Activated CD8-positive, alpha-beta T cell treated with anti-CD3 and anti-CD28 coated beads for 36 hours (primary cell): ENCODE measurements at regions not wholly inside any gene's neighbourhood (a gene's known extent, or its start where the extent isn't known, plus 50 kb on each side); places are given as distances from the start of the nearest gene placed in this dataset.

Experiments used
- ATAC-seq: fragments of 200-7000 bp; cut with Tn5 transposase; one replicate; pipeline ENCODE4 v1.10.0; 2021; ENCODE audit warnings: mild to moderate bottlenecking, moderate library complexity
- CTCF ChIA-PET: fragments of 350-600 bp; sonication (Branson Sonifier 250); formaldehyde crosslinking; loops from one replicate; lab custom pipeline; 2021; ENCODE audit warnings: antibody characterized with exemption; lab: Charles Lee
- POLR2A ChIA-PET: fragments of 350-600 bp; sonication (Branson Sonifier 250); formaldehyde crosslinking; loops from one replicate; lab custom pipeline; 2021; ENCODE audit warnings: antibody characterized with exemption; lab: Charles Lee
- DNase-seq: peaks from one replicate; pipeline ENCODE4 v3.0.0-alpha.2; 2020
- H3K27ac Mint-ChIP-seq: one replicate; pipeline ENCODE4 v1.8.0; 2021; ENCODE audit warnings: mild to moderate bottlenecking, mixed read lengths
- H3K27me3 Mint-ChIP-seq: one replicate; pipeline ENCODE4 v1.8.0; 2021; ENCODE audit warnings: mixed read lengths
- H3K36me3 Mint-ChIP-seq: one replicate; pipeline ENCODE4 v1.8.0; 2021; ENCODE audit warnings: low read depth, mixed read lengths
- H3K4me1 Mint-ChIP-seq: one replicate; pipeline ENCODE4 v1.8.0; 2021; ENCODE audit warnings: low read depth, mixed read lengths
- H3K4me3 Mint-ChIP-seq: one replicate; pipeline ENCODE4 v1.8.0; 2021; ENCODE audit warnings: mild to moderate bottlenecking, moderate library complexity, mixed read lengths
- H3K9me3 Mint-ChIP-seq: one replicate; pipeline ENCODE4 v1.8.0; 2021; ENCODE audit warnings: mixed read lengths
- intact Hi-C: fragments of 100-400 bp; cut with micrococcal nuclease; formaldehyde crosslinking; loops from one replicate; pipeline ENCODE4 v1.10.0; 2022
- TF ChIP-seq, protein P1 (sequence below): fragments of 200-600 bp; IDR thresholded peaks from one replicate; pipeline ENCODE4 v1.8.0; 2022; ENCODE audit warnings: antibody characterized with exemption, mild to moderate bottlenecking

DNA sequence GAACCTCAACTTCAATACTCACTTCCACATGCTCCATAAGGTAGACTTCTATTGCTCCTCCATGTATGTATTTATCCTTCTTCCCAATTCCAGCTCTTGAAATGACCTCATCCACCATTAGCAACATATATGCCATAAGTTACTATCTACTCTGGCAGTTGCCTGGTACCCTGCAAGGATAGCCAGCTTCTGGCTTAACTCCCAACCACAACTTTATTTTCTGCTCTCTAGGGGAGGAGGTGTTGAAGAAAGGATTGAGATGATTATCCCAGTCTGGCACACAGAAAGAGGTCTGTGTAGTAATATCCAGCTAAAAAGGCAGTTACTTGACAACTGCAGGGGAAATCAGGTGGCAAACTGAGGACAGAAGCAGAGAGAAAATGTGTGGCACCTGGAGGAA lies 71.5 kb upstream of the MDM1 start:
- intact Hi-C loops, result no loop called here
- TF ChIP-seq, protein P1, sequence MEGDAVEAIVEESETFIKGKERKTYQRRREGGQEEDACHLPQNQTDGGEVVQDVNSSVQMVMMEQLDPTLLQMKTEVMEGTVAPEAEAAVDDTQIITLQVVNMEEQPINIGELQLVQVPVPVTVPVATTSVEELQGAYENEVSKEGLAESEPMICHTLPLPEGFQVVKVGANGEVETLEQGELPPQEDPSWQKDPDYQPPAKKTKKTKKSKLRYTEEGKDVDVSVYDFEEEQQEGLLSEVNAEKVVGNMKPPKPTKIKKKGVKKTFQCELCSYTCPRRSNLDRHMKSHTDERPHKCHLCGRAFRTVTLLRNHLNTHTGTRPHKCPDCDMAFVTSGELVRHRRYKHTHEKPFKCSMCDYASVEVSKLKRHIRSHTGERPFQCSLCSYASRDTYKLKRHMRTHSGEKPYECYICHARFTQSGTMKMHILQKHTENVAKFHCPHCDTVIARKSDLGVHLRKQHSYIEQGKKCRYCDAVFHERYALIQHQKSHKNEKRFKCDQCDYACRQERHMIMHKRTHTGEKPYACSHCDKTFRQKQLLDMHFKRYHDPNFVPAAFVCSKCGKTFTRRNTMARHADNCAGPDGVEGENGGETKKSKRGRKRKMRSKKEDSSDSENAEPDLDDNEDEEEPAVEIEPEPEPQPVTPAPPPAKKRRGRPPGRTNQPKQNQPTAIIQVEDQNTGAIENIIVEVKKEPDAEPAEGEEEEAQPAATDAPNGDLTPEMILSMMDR, result no peak

DNA sequence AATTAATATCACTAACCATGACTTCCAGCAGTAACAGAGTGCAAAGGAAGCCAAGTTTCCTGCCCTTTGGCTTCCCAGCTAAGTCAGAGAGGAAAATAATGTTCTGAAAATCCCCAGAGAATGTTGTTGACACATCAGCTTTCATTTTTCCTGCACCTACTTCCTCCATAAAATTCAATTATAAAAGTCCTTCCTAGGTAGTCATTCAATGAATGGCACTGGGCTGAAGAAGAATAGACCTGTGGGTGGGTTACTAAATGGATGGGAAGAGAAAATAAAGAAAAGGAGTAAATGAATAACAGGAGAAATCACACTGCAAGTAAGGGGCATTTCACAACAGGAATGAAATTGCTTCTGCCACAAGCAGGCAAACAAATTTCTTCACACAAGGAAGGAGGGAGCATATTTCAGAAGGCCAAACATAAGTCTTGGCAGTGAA lies 73.2 kb upstream of the MDM1 start:
- Mint-ChIP-seq H3K36me3 (no peaks in the 10 kb centered on the region), H3K4me1 (peaks cover 23% of the 10 kb centered on the region), H3K9me3 (peaks cover 2% of the 10 kb centered on the region), H3K27me3 (no peaks in the 10 kb centered on the region), H3K27ac (no peak overlapping the region), H3K4me3 (no peak overlapping the region)
- TF ChIP-seq, protein P1, result no peak
- intact Hi-C loops, result no loop called here
- ATAC-seq, result no peak
- DNase-seq, result no peak
- POLR2A ChIA-PET, result interaction anchor here (0.6 kb wide), 1 partner anchor 10 kb away, joined by 3 read pairs; no protein-coding TSS in a partner anchor
- CTCF ChIA-PET, result interaction anchor here (1.3 kb wide), 1 partner anchor 21 kb away, joined by 3 read pairs; no protein-coding TSS in a partner anchor

More for the DNA sequence above, 71.5 kb upstream of the MDM1 start:
- Mint-ChIP-seq H3K9me3 (peaks cover 2% of the 10 kb centered on the region), H3K4me1 (peaks cover 23% of the 10 kb centered on the region), H3K27me3 (no peaks in the 10 kb centered on the region), H3K4me3 (no peak overlapping the region), H3K27ac (no peak overlapping the region), H3K36me3 (no peaks in the 10 kb centered on the region)
- no peak for ATAC-seq
- ChIA-PET POLR2A (no interaction called here), CTCF (interaction anchor here (0.9 to 1.0 kb wide), 2 partner anchors 25 to 28 kb away, joined by 3 read pairs; no protein-coding TSS in a partner anchor)
- no peak for DNase-seq

DNA sequence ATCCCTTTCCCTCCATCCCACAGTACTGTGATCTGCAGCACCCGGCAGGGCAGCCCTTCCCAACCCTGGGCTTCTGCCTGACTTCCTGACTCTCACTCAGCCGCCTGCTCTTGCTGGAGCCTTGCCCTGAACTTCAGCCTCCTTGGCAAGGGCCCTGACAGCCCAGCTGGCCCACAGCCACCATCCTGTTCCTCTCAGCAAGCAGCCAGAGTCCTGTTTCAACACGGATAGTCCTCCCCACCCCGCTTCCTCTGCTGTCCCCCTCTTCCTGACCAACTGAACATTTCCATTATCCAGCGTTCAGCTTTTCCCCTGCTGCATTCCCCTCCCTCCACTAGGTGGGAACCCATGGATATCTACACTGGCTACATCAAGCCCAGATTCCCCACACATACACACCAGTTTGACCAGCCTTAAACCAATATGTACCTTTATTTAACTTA lies 74.0 kb upstream of the MDM1 start:
- H3K27me3 Mint-ChIP-seq, result no peaks in the 10 kb centered on the region
- H3K9me3 Mint-ChIP-seq, result peaks cover 2% of the 10 kb centered on the region
- no peak for DNase-seq
- intact Hi-C loops, result no loop called here
- no peak for ATAC-seq
- CTCF ChIA-PET, result interaction anchor here (1.3 kb wide), 1 partner anchor 20 kb away, joined by 3 read pairs; no protein-coding TSS in a partner anchor
- H3K36me3 Mint-ChIP-seq, result no peaks in the 10 kb centered on the region
- H3K4me1 Mint-ChIP-seq, result peaks cover 23% of the 10 kb centered on the region
- H3K27ac Mint-ChIP-seq, result no peak overlapping the region
- TF ChIP-seq, protein P1, result no peak
- POLR2A ChIA-PET, result interaction anchor here (1.4 kb wide), 1 partner anchor 13 kb away, joined by 3 read pairs; no protein-coding TSS in a partner anchor
- H3K4me3 Mint-ChIP-seq, result no peak overlapping the region

DNA sequence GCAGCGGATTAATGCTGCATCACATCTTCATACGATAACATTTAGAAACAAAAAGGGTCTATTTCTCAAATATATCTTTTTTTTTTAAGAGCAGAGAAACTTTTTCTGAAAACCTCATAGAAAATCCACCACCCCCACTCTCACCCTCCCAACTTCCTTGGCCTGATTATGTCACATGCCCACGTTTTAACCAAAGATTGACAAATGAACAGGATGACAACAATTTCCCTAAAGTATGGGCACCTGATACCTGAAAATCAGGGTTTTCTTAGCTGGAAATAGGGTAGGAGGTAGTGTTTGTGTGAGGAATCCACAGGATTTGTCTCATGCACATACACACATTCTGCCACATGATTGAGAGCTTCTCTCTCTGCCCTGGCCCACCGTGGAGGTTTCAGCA lies 74.7 kb upstream of the MDM1 start:
- TF ChIP-seq, protein P1, result no peak
- intact Hi-C loops, result no loop called here
- Mint-ChIP-seq H3K36me3 (no peaks in the 10 kb centered on the region), H3K4me1 (peaks cover 23% of the 10 kb centered on the region), H3K27ac (no peak overlapping the region), H3K4me3 (no peak overlapping the region), H3K27me3 (no peaks in the 10 kb centered on the region), H3K9me3 (no peaks in the 10 kb centered on the region)
- ChIA-PET POLR2A (interaction anchor here (1.4 kb wide), 1 partner anchor 12 kb away, joined by 3 read pairs; no protein-coding TSS in a partner anchor), CTCF (no interaction called here)
- ATAC-seq (no peak), DNase-seq (no peak)

DNA sequence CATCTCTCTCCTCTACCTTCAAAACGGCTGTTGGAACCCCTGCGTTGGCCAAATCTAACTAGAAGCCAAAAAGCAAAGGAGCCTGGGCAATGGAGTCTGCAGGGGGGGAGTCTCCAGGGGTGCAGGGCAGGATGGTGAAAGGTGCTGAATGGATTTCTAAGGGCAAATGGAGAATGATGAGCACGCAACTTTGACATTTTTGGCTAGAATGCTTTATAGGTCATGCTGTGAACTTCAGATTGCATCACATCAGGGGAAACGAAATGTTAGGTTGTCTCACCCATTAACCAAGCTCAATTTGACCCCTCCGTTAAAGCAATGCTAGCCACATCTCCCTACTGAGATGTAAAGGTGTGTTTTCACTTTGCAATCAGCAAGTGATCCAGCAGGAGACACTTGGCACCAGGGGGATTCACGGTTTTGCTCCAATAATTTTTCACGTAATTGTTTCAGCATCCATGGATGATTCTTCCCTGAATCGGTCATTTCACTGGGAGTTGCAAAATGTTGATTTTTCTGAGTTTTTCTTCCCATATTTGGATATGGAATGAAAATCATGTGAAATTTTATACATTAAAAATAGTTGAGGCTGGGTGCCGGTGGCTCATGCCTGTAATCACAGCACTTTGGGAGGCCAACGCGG lies 78.0 kb upstream of the MDM1 start:
- intact Hi-C loops, result no loop called here
- Mint-ChIP-seq H3K36me3 (no peaks in the 10 kb centered on the region), H3K27me3 (no peaks in the 10 kb centered on the region), H3K4me1 (peaks cover 14% of the 10 kb centered on the region), H3K9me3 (no peaks in the 10 kb centered on the region), H3K27ac (no peak overlapping the region), H3K4me3 (no peak overlapping the region)
- ChIA-PET POLR2A (no interaction called here), CTCF (interaction anchor here (1.1 kb wide), 1 partner anchor 27 kb away, joined by 3 read pairs; no protein-coding TSS in a partner anchor)
- no peak for DNase-seq
- TF ChIP-seq, protein P1, result no peak
- ATAC-seq, result no peak
